ENCODE measurements at regions not wholly inside any gene's neighbourhood (a gene's known extent, or its start where the extent isn't known, plus 50 kb on each side); places are given as distances from the start of the nearest gene placed in this dataset.

DNA sequence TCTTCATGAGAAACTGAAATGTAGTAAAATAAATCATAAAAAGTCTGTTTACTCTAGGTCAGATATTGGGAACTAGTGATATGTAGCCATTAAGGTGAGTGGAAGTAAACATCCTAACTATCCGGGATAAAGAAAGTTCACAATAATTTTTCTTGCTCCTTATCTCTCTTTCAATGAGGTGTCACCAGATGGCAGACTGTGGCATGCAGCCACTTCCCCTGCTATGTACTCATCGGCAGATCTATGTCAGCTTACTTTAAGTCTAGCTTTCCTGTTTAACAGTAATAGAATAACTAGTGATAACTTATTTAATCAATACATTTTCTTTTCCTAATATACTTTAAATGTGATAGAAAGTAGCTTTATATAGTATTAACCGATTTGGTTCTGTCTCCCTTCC is 181.9 kb downstream of the NDFIP2 start:
- no peaks in the 10 kb centered on the region for H3K36me3 ChIP-seq (ENCODE audit: control insufficient read depth, low read length)
- no peaks in the 10 kb centered on the region for H3F3A ChIP-seq (ENCODE audit: control insufficient read depth, insufficient read depth)
- H3K4me3 ChIP-seq (ENCODE audit: low read length), result no peak overlapping the region
- no peaks in the 10 kb centered on the region for H3K4me1 ChIP-seq (ENCODE audit: control insufficient read depth, low read length)
- H3K27ac ChIP-seq (ENCODE audit: low read depth, low read length), result no peak overlapping the region
- H3K27me3 ChIP-seq (ENCODE audit: control insufficient read depth, low read length), result no peaks in the 10 kb centered on the region
- no peaks in the 10 kb centered on the region for H3K79me2 ChIP-seq (ENCODE audit: control insufficient read depth, low read length)
- no peaks in the 10 kb centered on the region for H3K9me3 ChIP-seq (ENCODE audit: control insufficient read depth, insufficient read depth, low read length)
- TF ChIP-seq EZH2phosphoT487 (IDR thresholded peaks at IDR 0.05; ENCODE audit: borderline replicate concordance, low read length), result no peak
- TF ChIP-seq, protein P1, sequence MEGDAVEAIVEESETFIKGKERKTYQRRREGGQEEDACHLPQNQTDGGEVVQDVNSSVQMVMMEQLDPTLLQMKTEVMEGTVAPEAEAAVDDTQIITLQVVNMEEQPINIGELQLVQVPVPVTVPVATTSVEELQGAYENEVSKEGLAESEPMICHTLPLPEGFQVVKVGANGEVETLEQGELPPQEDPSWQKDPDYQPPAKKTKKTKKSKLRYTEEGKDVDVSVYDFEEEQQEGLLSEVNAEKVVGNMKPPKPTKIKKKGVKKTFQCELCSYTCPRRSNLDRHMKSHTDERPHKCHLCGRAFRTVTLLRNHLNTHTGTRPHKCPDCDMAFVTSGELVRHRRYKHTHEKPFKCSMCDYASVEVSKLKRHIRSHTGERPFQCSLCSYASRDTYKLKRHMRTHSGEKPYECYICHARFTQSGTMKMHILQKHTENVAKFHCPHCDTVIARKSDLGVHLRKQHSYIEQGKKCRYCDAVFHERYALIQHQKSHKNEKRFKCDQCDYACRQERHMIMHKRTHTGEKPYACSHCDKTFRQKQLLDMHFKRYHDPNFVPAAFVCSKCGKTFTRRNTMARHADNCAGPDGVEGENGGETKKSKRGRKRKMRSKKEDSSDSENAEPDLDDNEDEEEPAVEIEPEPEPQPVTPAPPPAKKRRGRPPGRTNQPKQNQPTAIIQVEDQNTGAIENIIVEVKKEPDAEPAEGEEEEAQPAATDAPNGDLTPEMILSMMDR (IDR thresholded peaks at IDR 0.05; ENCODE audit: low read depth, low read length, poor library complexity, severe bottlenecking), result no peak
- no peaks in the 10 kb centered on the region for H3K9me2 ChIP-seq (replicated peaks; ENCODE audit: control insufficient read depth, low read length)
- H4K20me1 ChIP-seq (ENCODE audit: control insufficient read depth, insufficient read depth, low read depth, low read length), result no peaks in the 10 kb centered on the region
- H3K4me2 ChIP-seq (ENCODE audit: low read length), result no peak overlapping the region

DNA sequence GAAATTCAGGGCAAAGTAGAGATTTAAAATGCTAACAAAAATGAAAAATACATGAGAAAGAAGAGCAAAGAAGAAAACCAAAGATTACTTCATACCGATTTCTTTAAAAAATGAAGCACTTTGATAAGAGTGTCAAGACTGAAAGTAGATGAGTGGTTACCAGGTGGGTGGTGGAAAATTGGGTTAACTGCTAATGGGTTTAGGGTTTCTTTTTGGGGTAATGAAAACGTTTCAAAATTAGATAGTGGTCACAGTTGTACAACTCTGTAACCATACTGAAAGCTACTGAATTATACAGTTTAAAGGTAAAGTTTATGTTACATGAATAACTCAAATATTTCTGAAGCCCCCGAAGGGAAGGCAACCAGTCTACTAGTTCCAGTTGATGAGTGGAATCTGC is 179.4 kb downstream of the NDFIP2 start:
- Histone ChIP-seq H4K20me1 (ENCODE audit: control insufficient read depth, insufficient read depth, low read depth, low read length) (no peaks in the 10 kb centered on the region), H3K4me1 (ENCODE audit: control insufficient read depth, low read length) (no peaks in the 10 kb centered on the region), H3F3A (ENCODE audit: control insufficient read depth, insufficient read depth) (no peaks in the 10 kb centered on the region), H3K27me3 (ENCODE audit: control insufficient read depth, low read length) (no peaks in the 10 kb centered on the region; the same call in 1 of the 2 replicates), H3K36me3 (ENCODE audit: control insufficient read depth, low read length) (no peaks in the 10 kb centered on the region), H3K79me2 (ENCODE audit: control insufficient read depth, low read length) (no peaks in the 10 kb centered on the region), H3K9me2 (replicated peaks; ENCODE audit: control insufficient read depth, low read length) (no peaks in the 10 kb centered on the region), H3K4me2 (ENCODE audit: low read length) (no peak overlapping the region), H3K27ac (ENCODE audit: low read depth, low read length) (no peak overlapping the region), H3K9me3 (ENCODE audit: control insufficient read depth, insufficient read depth, low read length) (no peaks in the 10 kb centered on the region), H3K4me3 (ENCODE audit: low read length) (no peak overlapping the region)
- TF ChIP-seq EZH2phosphoT487 (IDR thresholded peaks at IDR 0.05; ENCODE audit: borderline replicate concordance, low read length), result no peak
- TF ChIP-seq, protein P1 (IDR thresholded peaks at IDR 0.05; ENCODE audit: low read depth, low read length, poor library complexity, severe bottlenecking), result no peak

DNA sequence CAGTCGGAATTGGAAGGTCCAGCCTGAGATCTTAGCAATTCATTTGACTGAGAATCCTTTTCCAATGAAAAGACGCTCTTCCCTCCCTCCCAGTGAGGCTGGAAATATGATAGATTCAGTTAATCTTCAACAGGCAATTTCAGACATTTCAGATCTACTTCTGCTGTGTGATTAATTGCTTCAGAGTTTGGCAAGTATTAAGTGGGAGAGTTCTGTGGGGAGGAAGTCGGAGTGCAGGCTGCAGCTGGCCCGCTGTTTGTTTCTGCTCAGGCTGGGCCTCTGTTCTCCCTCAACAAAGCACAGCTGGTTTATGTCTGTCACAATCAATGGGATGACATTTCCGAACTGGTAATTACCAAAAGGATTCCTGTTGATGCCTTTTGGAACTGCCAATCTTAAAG is 178.2 kb downstream of the NDFIP2 start:
- Histone ChIP-seq H3K36me3 (ENCODE audit: control insufficient read depth, low read length) (no peaks in the 10 kb centered on the region), H4K20me1 (ENCODE audit: control insufficient read depth, insufficient read depth, low read depth, low read length) (no peaks in the 10 kb centered on the region), H3F3A (ENCODE audit: control insufficient read depth, insufficient read depth) (no peaks in the 10 kb centered on the region), H3K9me3 (ENCODE audit: control insufficient read depth, insufficient read depth, low read length) (no peaks in the 10 kb centered on the region), H3K27ac (ENCODE audit: low read depth, low read length) (no peak overlapping the region), H3K27me3 (ENCODE audit: control insufficient read depth, low read length) (no peaks in the 10 kb centered on the region; the same call in 1 of the 2 replicates), H3K79me2 (ENCODE audit: control insufficient read depth, low read length) (no peaks in the 10 kb centered on the region), H3K9me2 (replicated peaks; ENCODE audit: control insufficient read depth, low read length) (no peaks in the 10 kb centered on the region), H3K4me2 (ENCODE audit: low read length) (no peak overlapping the region), H3K4me3 (ENCODE audit: low read length) (no peak overlapping the region), H3K4me1 (ENCODE audit: control insufficient read depth, low read length) (no peaks in the 10 kb centered on the region)
- no peak for TF ChIP-seq EZH2phosphoT487 (IDR thresholded peaks at IDR 0.05; ENCODE audit: borderline replicate concordance, low read length)
- TF ChIP-seq, protein P1 (IDR thresholded peaks at IDR 0.05; ENCODE audit: low read depth, low read length, poor library complexity, severe bottlenecking), result no peak

Measured in DOHH2 (cell line).